Parathyroid adenoma (tissue), 2 donors: ENCODE measurements at regions not wholly inside any gene's neighbourhood (a gene's known extent, or its start where the extent isn't known, plus 50 kb on each side); places are given as distances from the start of the nearest gene placed in this dataset.

Experiments used
- H2AFZ ChIP-seq: fragments of 300-600 bp; sonication (generic); one replicate; pipeline ENCODE4 v1.7.0; 2017; ENCODE audit warnings: antibody characterized with exemption, mild to moderate bottlenecking
- H3K27ac ChIP-seq: fragments of 300-600 bp; sonication (generic); one replicate; pipeline ENCODE4 v1.7.0; 2017
- H3K27me3 ChIP-seq: fragments of 300-600 bp; sonication (generic); one replicate; pipeline ENCODE4 v1.7.0; 2017; ENCODE audit warnings: low read length; ENCODE audit not compliant: control insufficient read depth, insufficient read depth
- H3K36me3 ChIP-seq: fragments of 300-600 bp; sonication (generic); one replicate; pipeline ENCODE4 v1.7.0; 2017; ENCODE audit warnings: low read length; ENCODE audit not compliant: control insufficient read depth, insufficient read depth
- H3K4me1 ChIP-seq: fragments of 300-600 bp; sonication (generic); one replicate; pipeline ENCODE4 v1.7.0; 2017; ENCODE audit warnings: control low read depth
- H3K4me2 ChIP-seq: fragments of 300-600 bp; sonication (generic); one replicate; pipeline ENCODE4 v1.7.0; 2017; ENCODE audit warnings: low read length
- H3K4me3 ChIP-seq: fragments of 300-600 bp; sonication (generic); one replicate; pipeline ENCODE4 v1.7.0; 2017; ENCODE audit warnings: low read depth, low read length
- H3K79me2 ChIP-seq: fragments of 300-600 bp; sonication (generic); one replicate; pipeline ENCODE4 v1.7.0; 2017; ENCODE audit warnings: control low read depth
- H3K9ac ChIP-seq: fragments of 300-600 bp; sonication (generic); one replicate; pipeline ENCODE4 v1.7.0; 2017; ENCODE audit warnings: mild to moderate bottlenecking
- H3K9me3 ChIP-seq: fragments of 300-600 bp; sonication (generic); one replicate; pipeline ENCODE4 v1.7.0; 2017; ENCODE audit warnings: low read length; ENCODE audit not compliant: control insufficient read depth
- TF ChIP-seq, protein P1 (sequence below): fragments of 300-600 bp; sonication (generic); IDR thresholded peaks from one replicate; pipeline ENCODE4 v1.7.0; 2017; ENCODE audit warnings: antibody characterized with exemption, mild to moderate bottlenecking
- donor health status: primary hyperparathyroidism.

DNA sequence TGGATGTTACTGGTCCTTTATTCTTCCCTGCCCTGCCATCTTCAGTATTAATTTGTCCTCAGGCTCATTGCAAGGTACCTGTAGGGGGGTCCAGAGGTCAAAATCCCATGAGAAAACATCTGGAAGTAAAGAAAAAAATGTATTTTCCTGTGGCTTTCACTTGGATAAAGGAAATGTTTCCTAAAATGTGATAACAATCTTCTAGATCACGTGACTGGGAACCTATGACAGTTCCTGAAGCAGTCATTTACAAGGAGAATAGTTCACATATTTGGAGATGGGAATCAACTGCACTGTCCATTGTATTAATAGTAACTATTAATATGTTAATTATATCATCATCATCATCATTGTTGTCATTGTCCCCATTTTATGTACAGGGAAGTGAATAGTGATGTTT lies 915.1 kb upstream of the EEF2KMT start:
- TF ChIP-seq, protein P1, sequence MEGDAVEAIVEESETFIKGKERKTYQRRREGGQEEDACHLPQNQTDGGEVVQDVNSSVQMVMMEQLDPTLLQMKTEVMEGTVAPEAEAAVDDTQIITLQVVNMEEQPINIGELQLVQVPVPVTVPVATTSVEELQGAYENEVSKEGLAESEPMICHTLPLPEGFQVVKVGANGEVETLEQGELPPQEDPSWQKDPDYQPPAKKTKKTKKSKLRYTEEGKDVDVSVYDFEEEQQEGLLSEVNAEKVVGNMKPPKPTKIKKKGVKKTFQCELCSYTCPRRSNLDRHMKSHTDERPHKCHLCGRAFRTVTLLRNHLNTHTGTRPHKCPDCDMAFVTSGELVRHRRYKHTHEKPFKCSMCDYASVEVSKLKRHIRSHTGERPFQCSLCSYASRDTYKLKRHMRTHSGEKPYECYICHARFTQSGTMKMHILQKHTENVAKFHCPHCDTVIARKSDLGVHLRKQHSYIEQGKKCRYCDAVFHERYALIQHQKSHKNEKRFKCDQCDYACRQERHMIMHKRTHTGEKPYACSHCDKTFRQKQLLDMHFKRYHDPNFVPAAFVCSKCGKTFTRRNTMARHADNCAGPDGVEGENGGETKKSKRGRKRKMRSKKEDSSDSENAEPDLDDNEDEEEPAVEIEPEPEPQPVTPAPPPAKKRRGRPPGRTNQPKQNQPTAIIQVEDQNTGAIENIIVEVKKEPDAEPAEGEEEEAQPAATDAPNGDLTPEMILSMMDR = no peak
- H3K27me3 ChIP-seq = peaks cover 4% of the 10 kb centered on the region
- H3K36me3 ChIP-seq = no peaks in the 10 kb centered on the region
- H3K9ac ChIP-seq = no peak overlapping the region
- H2AFZ ChIP-seq = no peak overlapping the region
- no peak overlapping the region for H3K4me2 ChIP-seq
- no peaks in the 10 kb centered on the region for H3K9me3 ChIP-seq
- no peaks in the 10 kb centered on the region for H3K4me1 ChIP-seq
- H3K27ac ChIP-seq = no peak overlapping the region
- H3K79me2 ChIP-seq = no peaks in the 10 kb centered on the region
- H3K4me3 ChIP-seq = no peak overlapping the region

DNA sequence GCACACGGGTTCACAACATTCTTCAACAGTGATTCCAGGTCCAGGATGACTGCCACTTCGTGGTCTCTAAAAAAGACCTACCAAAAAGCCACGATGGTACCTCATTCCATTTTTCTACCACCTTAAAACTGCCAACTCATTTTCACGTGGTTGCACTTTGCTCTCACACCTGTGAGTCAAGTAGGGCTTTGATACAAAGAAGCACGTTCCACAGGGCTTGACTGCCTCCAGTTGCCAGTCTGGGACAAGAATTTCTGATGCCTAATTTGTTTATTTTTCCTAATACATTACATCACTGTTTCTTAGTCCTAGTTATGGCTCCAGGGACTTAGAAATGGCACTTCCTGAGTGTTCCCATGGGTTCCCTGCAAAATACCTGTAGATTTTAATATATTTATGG lies 911.6 kb upstream of the EEF2KMT start:
- Histone ChIP-seq H3K4me2 (no peak overlapping the region), H3K4me3 (no peak overlapping the region), H3K79me2 (no peaks in the 10 kb centered on the region), H3K9ac (no peak overlapping the region), H3K27ac (no peak overlapping the region), H3K9me3 (no peaks in the 10 kb centered on the region), H2AFZ (no peak overlapping the region), H3K27me3 (peaks cover 4% of the 10 kb centered on the region), H3K36me3 (no peaks in the 10 kb centered on the region), H3K4me1 (no peaks in the 10 kb centered on the region)
- TF ChIP-seq, protein P1 = no peak

DNA sequence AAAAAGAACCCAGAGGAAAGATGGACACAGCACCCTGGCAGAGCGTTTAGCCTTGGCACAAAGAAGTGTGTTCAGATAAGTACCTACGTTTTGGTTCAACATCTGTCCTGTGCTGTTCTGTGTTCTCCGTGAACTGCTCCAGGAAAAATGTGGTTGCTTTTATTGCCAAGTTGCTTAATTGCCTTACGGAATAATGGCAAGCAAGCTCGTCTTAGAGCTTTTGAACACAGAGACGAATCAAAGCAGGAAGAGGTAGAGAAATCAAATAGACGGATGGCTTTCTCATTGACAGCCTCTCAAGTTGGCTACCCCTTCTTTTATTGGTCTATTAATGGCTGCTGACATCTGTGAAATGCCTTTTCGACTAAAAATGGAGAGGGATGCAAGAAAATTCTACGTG lies 911.1 kb upstream of the EEF2KMT start:
- Histone ChIP-seq H3K36me3 (no peaks in the 10 kb centered on the region), H2AFZ (no peak overlapping the region), H3K79me2 (no peaks in the 10 kb centered on the region), H3K4me1 (no peaks in the 10 kb centered on the region), H3K27me3 (peaks cover 4% of the 10 kb centered on the region), H3K9me3 (no peaks in the 10 kb centered on the region), H3K9ac (no peak overlapping the region), H3K4me2 (no peak overlapping the region), H3K27ac (no peak overlapping the region), H3K4me3 (no peak overlapping the region)
- TF ChIP-seq, protein P1 = no peak

DNA sequence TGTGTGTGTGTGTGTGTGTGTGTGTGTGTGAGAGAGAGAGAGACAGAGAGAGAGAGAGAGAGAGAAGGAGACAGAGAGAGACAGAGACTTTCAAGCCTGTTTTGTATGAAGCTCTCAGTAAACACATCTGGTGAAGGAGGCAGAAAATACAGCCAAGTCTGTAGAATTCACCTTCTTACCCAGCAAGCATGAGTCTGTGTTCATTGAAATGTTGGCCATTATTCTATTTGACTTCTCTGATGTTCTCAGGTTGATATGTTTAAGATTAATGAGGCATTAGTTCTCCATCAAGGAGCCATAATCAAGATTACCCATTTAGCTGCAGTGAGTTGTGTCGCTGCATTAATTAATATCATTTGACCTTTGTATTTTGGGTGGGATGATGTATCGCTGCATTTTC lies 895.8 kb upstream of the EEF2KMT start:
- Histone ChIP-seq H3K27ac (no peak overlapping the region), H3K9ac (no peak overlapping the region), H3K4me3 (no peak overlapping the region)

DNA sequence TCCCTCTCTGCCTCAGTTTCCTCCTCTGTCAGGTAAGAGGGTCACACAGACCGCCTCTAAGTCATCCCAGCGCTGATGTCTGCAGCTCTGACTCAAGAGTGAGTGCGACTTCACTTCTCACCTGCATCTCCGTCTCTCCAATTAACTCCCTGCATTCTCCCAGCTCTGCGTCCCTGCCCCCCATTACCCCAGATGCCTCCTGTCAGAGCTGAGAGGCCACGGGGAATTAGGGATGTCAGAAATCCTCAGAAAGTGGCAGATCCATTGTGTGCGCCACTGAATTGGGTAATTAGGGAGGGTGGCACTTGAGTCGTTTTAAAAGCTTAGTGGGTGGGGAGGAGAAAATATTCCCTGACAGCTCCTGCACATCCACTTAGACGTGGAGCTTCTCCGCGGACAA lies 885.4 kb upstream of the EEF2KMT start:
- H3K36me3 ChIP-seq = no peaks in the 10 kb centered on the region
- H3K4me2 ChIP-seq = no peak overlapping the region
- no peaks in the 10 kb centered on the region for H3K4me1 ChIP-seq
- no peak overlapping the region for H3K4me3 ChIP-seq
- no peak overlapping the region for H2AFZ ChIP-seq
- no peaks in the 10 kb centered on the region for H3K9me3 ChIP-seq
- no peaks in the 10 kb centered on the region for H3K79me2 ChIP-seq
- H3K9ac ChIP-seq = no peak overlapping the region
- TF ChIP-seq, protein P1 = no peak
- no peaks in the 10 kb centered on the region for H3K27me3 ChIP-seq
- H3K27ac ChIP-seq = no peak overlapping the region

More for the DNA sequence above, 895.8 kb upstream of the EEF2KMT start:
- Histone ChIP-seq H3K79me2 (no peaks in the 10 kb centered on the region), H3K4me2 (no peak overlapping the region), H2AFZ (no peak overlapping the region), H3K27me3 (no peaks in the 10 kb centered on the region), H3K9me3 (no peaks in the 10 kb centered on the region), H3K4me1 (no peaks in the 10 kb centered on the region), H3K36me3 (no peaks in the 10 kb centered on the region)
- TF ChIP-seq, protein P1 = no peak
